NCI-H2107 (cell line): ENCODE measurements at regions not wholly inside any gene's neighbourhood (a gene's known extent, or its start where the extent isn't known, plus 50 kb on each side); places are given as distances from the start of the nearest gene placed in this dataset.
A peak's percentile ranks its signal among the peaks of the same experiment; 100 is the strongest.
"Not testable (repeated sequence)": the region's sequence is repeated elsewhere in the genome, so short reads cannot be mapped to it uniquely, and the experiment has no call there.

ENCODE experiments used
- DNase-seq: peaks from one replicate; lab custom pipeline; 2025; lab: John Stamatoyannopoulos, UW

GRCh38 chr7:80018941-80019808 lies 115.5 kb upstream of the GNAI1 start:
- DNase-seq: peak; percentile 31

GRCh38 chr7:80017101-80017698 lies 117.4 kb upstream of the GNAI1 start:
- DNase-seq: no peak

GRCh38 chr7:80014511-80014910 lies 120.1 kb upstream of the GNAI1 start:
- no peak for DNase-seq

- DNase-seq: no peak
Observed at GRCh38 chr7:80008039-80008438, 126.6 kb upstream of the GNAI1 start.

GRCh38 chr7:80002865-80003264 lies 131.8 kb upstream of the GNAI1 start:
- DNase-seq: no peak

- DNase-seq: no peak
Observed at GRCh38 chr7:79998363-79998762, 136.3 kb upstream of the GNAI1 start.

GRCh38 chr7:79997345-79997744 lies 137.3 kb upstream of the GNAI1 start:
- DNase-seq: no peak

GRCh38 chr7:79995741-79996140 lies 138.9 kb upstream of the GNAI1 start:
- not testable (repeated sequence) for DNase-seq

- no peak for DNase-seq
Observed at GRCh38 chr7:79988653-79989052, 146.0 kb upstream of the GNAI1 start.

GRCh38 chr7:79984210-79984609 lies 150.4 kb upstream of the GNAI1 start:
- DNase-seq: no peak

- DNase-seq: no peak
Observed at GRCh38 chr7:79982141-79982770, 152.4 kb upstream of the GNAI1 start.

- no peak for DNase-seq
Observed at GRCh38 chr7:79980376-79980775, 154.3 kb upstream of the GNAI1 start.

- DNase-seq: no peak
Observed at GRCh38 chr7:79979437-79979836, 155.2 kb upstream of the GNAI1 start.

- DNase-seq: no peak
Observed at GRCh38 chr7:79977481-79977880, 157.2 kb upstream of the GNAI1 start.

GRCh38 chr7:79976711-79977020 lies 158.0 kb upstream of the GNAI1 start:
- DNase-seq: not testable (repeated sequence)

- not testable (repeated sequence) for DNase-seq
Observed at GRCh38 chr7:79975986-79976710, 158.5 kb upstream of the GNAI1 start.

GRCh38 chr7:79973455-79973854 lies 161.2 kb upstream of the GNAI1 start:
- no peak for DNase-seq

- no peak for DNase-seq
Observed at GRCh38 chr7:79971058-79971457, 163.6 kb upstream of the GNAI1 start.

GRCh38 chr7:79968894-79969293 lies 165.7 kb upstream of the GNAI1 start:
- no peak for DNase-seq

- no peak for DNase-seq
Observed at GRCh38 chr7:79968077-79968648, 166.5 kb upstream of the GNAI1 start.

GRCh38 chr7:79965946-79966345 lies 168.7 kb upstream of the GNAI1 start:
- no peak for DNase-seq

- DNase-seq: no peak
Observed at GRCh38 chr7:79964463-79964862, 170.2 kb upstream of the GNAI1 start.
